K562 (cell line): ENCODE measurements at regions not wholly inside any gene's neighbourhood (a gene's known extent, or its start where the extent isn't known, plus 50 kb on each side); places are given as distances from the start of the nearest gene placed in this dataset.

Experiments used
- ATAC-seq: fragments of 200-7000 bp; cut with Tn5 transposase; 3 replicates; pipeline ENCODE4 v1.9.1; 2020; ENCODE audit warnings: moderate library complexity
- BruUV-seq: library from RNA; stranded (reverse); fragments of 400-500 nt; replicated peaks from 2 replicates; lab custom pipeline; 2021; lab: Mats Ljungman, UMichigan
- CTCF ChIA-PET: fragments of 300-600 bp; formaldehyde crosslinking; extraction: SDS; loops from one replicate; lab custom pipeline; 2021; ENCODE audit warnings: low intra/inter-chr PET ratio; lab: Yijun Ruan, JAX
- POLR2A ChIA-PET: fragments of 300-600, 350-650 bp; sonication (Branson Sonifier 250); formaldehyde crosslinking; extraction: SDS; loops from one replicate; lab custom pipeline; 2021; ENCODE audit warnings: antibody characterized with exemption, inconsistent platforms; lab: Yijun Ruan, JAX
- DNase-seq, 4 experiments: peaks; one replicate each; pipeline versions ENCODE4 v3.0.0 to v3.0.0-alpha.2; 2011 to 2018; ENCODE audit warnings: low spot score in 3 of 4, mixed read lengths in 3 of 4; ENCODE audit errors: extremely low read depth in 1 of 4
- FAIRE-seq: peaks from 2 replicates; lab custom pipeline; 2011; peaks lifted over from hg19 to GRCh38; lab: Jason Lieb, UNC
- H2AFZ ChIP-seq: 2 replicates; pipeline ENCODE4 v1.6.0; 2011; ENCODE audit warnings: low read depth, low read length, control low read depth, inconsistent platforms
- H3K27ac ChIP-seq: fragments of 200-600 bp; 3 replicates; pipeline ENCODE4 v1.8.0; 2011; ENCODE audit warnings: low read depth, mild to moderate bottlenecking, control low read depth, inconsistent platforms, low read length, moderate library complexity, mixed read lengths; ENCODE audit errors: extremely low read depth
- H3K27me3 ChIP-seq, 2 experiments: fragments of 300-600 bp in 1 of 2; 2 replicates in 1 of 2; 3 replicates in 1 of 2; pipeline versions ENCODE4 v1.6.0 to v1.8.0; 2011; ENCODE audit warnings: inconsistent platforms in 2 of 2, low read length in 2 of 2, mild to moderate bottlenecking in 1 of 2, mixed read lengths in 1 of 2, moderate library complexity in 1 of 2; ENCODE audit not compliant: control insufficient read depth in 2 of 2, insufficient read depth in 2 of 2
- H3K36me3 ChIP-seq: fragments of 300-600 bp; 3 replicates; pipeline ENCODE4 v1.8.0; 2011; ENCODE audit warnings: mild to moderate bottlenecking, low read length, inconsistent platforms; ENCODE audit not compliant: control insufficient read depth, insufficient read depth
- H3K4me1 ChIP-seq, 2 experiments: fragments of 200-600 bp in 1 of 2; replicated peaks in 1 of 2; 2 replicates in 1 of 2; 3 replicates in 1 of 2; pipeline versions ENCODE4 v1.5.1 to v1.8.0; 2011; ENCODE audit warnings: inconsistent platforms in 2 of 2, low read length in 2 of 2, mild to moderate bottlenecking in 1 of 2, mixed read lengths in 1 of 2, moderate library complexity in 1 of 2; ENCODE audit not compliant: control insufficient read depth in 2 of 2, insufficient read depth in 2 of 2
- H3K4me2 ChIP-seq: 2 replicates; pipeline ENCODE4 v1.6.1; 2011; ENCODE audit warnings: low read length, control low read depth, inconsistent platforms, mixed read lengths; ENCODE audit not compliant: insufficient read depth
- H3K4me3 ChIP-seq: fragments of 200-600 bp; sonication (generic), shearing (Covaris generic); 2 replicates; pipeline ENCODE4 v1.5.1; 2016; ENCODE audit warnings: control low read depth, inconsistent platforms
- H3K79me2 ChIP-seq: fragments of 200-600 bp; 3 replicates; pipeline ENCODE4 v1.8.0; 2011; ENCODE audit warnings: low read length, inconsistent platforms; ENCODE audit not compliant: control insufficient read depth, insufficient read depth
- H3K9ac ChIP-seq, 2 experiments: 2 replicates each; pipeline versions ENCODE4 v1.6.0 to v1.6.1; 2011; ENCODE audit warnings: low read depth in 2 of 2, low read length in 2 of 2, control low read depth in 1 of 2, inconsistent platforms in 1 of 2, mild to moderate bottlenecking in 1 of 2, mixed read lengths in 1 of 2; ENCODE audit not compliant: insufficient read depth in 1 of 2
- H3K9me1 ChIP-seq: one replicate; pipeline ENCODE4 v1.6.0; 2011; ENCODE audit warnings: inconsistent platforms, mild to moderate bottlenecking, low read length, moderate library complexity; ENCODE audit not compliant: control insufficient read depth, insufficient read depth
- H3K9me3 ChIP-seq: replicated peaks from 2 replicates; pipeline ENCODE4 v1.5.1; 2011; ENCODE audit warnings: low read depth, low read length, inconsistent platforms; ENCODE audit not compliant: control insufficient read depth, insufficient read depth
- H4K20me1 ChIP-seq: replicated peaks from 2 replicates; pipeline ENCODE4 v1.6.1; 2011; ENCODE audit warnings: low read length, inconsistent platforms, mixed read lengths; ENCODE audit not compliant: control insufficient read depth, insufficient read depth
- CBX2 ChIP-seq: fragments of 200-600 bp; sonication (generic); IDR thresholded peaks from one replicate; pipeline ENCODE4 v1.6.1; 2012; ENCODE audit warnings: mild to moderate bottlenecking, low read length, inconsistent platforms; ENCODE audit not compliant: insufficient read depth, poor library complexity, severe bottlenecking
- CCNT2 ChIP-seq: IDR thresholded peaks from 2 replicates; pipeline ENCODE4 v1.6.1; 2011; ENCODE audit warnings: borderline replicate concordance, low read depth, mild to moderate bottlenecking, moderate library complexity, mixed read lengths, low read length; ENCODE audit not compliant: insufficient read length; ENCODE audit errors: extremely low read depth
- HDAC3 ChIP-seq: fragments of 450-650 bp; IDR thresholded peaks from 2 replicates; pipeline ENCODE4 v1.6.1; 2018; ENCODE audit warnings: borderline replicate concordance, mild to moderate bottlenecking, moderate library complexity; ENCODE audit not compliant: partially characterized antibody
- KDM2B ChIP-seq: fragments of 250-450 bp; sonication (Bioruptor Pico); IDR thresholded peaks from 2 replicates; pipeline ENCODE4 v1.8.0; 2021; ENCODE audit warnings: mild to moderate bottlenecking, moderate library complexity
- MED1 ChIP-seq: sonication (generic); formaldehyde crosslinking; IDR thresholded peaks from 2 replicates; pipeline ENCODE4 v1.8.1; 2023; ENCODE audit warnings: missing genetic modification reagents, borderline replicate concordance
- PREB ChIP-seq: sonication (generic); formaldehyde crosslinking; IDR thresholded peaks from 2 replicates; pipeline ENCODE4 v1.8.1; 2023; ENCODE audit warnings: mild to moderate bottlenecking, missing genetic modification reagents
- RFX7 ChIP-seq: fragments of 250-450 bp; sonication (Bioruptor Pico); IDR thresholded peaks from 2 replicates; pipeline ENCODE4 v1.5.1; 2021; ENCODE audit warnings: mild to moderate bottlenecking
- SIRT6 ChIP-seq: IDR thresholded peaks from one replicate; pipeline ENCODE4 v1.6.1; 2012; ENCODE audit warnings: low read depth, mild to moderate bottlenecking, control low read depth, inconsistent platforms, low read length, moderate library complexity
- ZNF436 ChIP-seq: fragments of 250-450, 450-650 bp; sonication (Bioruptor Pico); formaldehyde crosslinking; IDR thresholded peaks from 2 replicates; pipeline ENCODE4 v1.7.0; 2020; ENCODE audit warnings: mild to moderate bottlenecking
- WGBS: fragments of 100-300 bp; shearing (Covaris generic); methylation state at CpG from one replicate; pipeline ENCODE4 v1.1.6; 2016; ENCODE audit warnings: low coverage, mixed read lengths; ENCODE audit not compliant: insufficient coverage; ENCODE audit errors: missing lambda C conversion rate; 5-methylcytosine and 5-hydroxymethylcytosine counted together
- in situ Hi-C: fragments of 300-500 bp; cut with MboI; formaldehyde crosslinking; loops from 4 replicates; pipeline ENCODE4 v1.15.0; 2018; ENCODE audit warnings: inconsistent platforms, mixed read lengths
- intact Hi-C: fragments of 100-400 bp; cut with micrococcal nuclease; formaldehyde crosslinking; loops from 2 replicates; pipeline ENCODE4 v1.14.2; 2022
- TF ChIP-seq, protein P1 (sequence below): fragments of 250-450 bp; sonication (Bioruptor Pico); IDR thresholded peaks from 2 replicates; pipeline ENCODE4 v1.8.0; 2022; ENCODE audit warnings: moderate library complexity, mild to moderate bottlenecking, inconsistent platforms

- TF ChIP-seq PREB (no peak), RFX7 (no peak), CBX2 (no peak)
Observed at GRCh38 chr3:74442683-74443082, 171.8 kb downstream of the CNTN3 start (continued).

GRCh38 chr3:74442068-74442467, 172.4 kb downstream of the CNTN3 start:
- no peaks in the 10 kb centered on the region for H3K36me3 ChIP-seq
- H3K4me2 ChIP-seq: no peak overlapping the region
- TF ChIP-seq, protein P1, sequence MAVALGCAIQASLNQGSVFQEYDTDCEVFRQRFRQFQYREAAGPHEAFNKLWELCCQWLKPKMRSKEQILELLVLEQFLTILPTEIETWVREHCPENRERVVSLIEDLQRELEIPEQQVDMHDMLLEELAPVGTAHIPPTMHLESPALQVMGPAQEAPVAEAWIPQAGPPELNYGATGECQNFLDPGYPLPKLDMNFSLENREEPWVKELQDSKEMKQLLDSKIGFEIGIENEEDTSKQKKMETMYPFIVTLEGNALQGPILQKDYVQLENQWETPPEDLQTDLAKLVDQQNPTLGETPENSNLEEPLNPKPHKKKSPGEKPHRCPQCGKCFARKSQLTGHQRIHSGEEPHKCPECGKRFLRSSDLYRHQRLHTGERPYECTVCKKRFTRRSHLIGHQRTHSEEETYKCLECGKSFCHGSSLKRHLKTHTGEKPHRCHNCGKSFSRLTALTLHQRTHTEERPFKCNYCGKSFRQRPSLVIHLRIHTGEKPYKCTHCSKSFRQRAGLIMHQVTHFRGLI (CRISPR knock-in tag): no peak
- TF ChIP-seq KDM2B: no peak
- no peak for TF ChIP-seq SIRT6
- TF ChIP-seq CCNT2: no peak
- no peak for TF ChIP-seq ZNF436 (CRISPR knock-in tag)
- no peak for TF ChIP-seq MED1 (CRISPR knock-in tag)
- TF ChIP-seq HDAC3: no peak
- no peaks in the 10 kb centered on the region for H4K20me1 ChIP-seq
- no peaks in the 10 kb centered on the region for H3K27me3 ChIP-seq
- ChIA-PET CTCF (no interaction called here), POLR2A (no interaction called here)
- no peak overlapping the region for H3K4me3 ChIP-seq
- no peak for ATAC-seq
- H3K9me3 ChIP-seq: no peaks in the 10 kb centered on the region
- no TSS peak for BruUV-seq
- FAIRE-seq: no peak
- in situ Hi-C loops: no loop called here
- H2AFZ ChIP-seq: no peak overlapping the region
- no peaks in the 10 kb centered on the region for H3K9me1 ChIP-seq
- WGBS: 0% methylated on average over 2 of the region's 2 CpGs
- no peak overlapping the region for H3K27ac ChIP-seq
- intact Hi-C loops: no loop called here
- no peak for DNase-seq
- no peak overlapping the region for H3K9ac ChIP-seq
- no peaks in the 10 kb centered on the region for H3K4me1 ChIP-seq
- no peaks in the 10 kb centered on the region for H3K79me2 ChIP-seq
